ENCODE measurements at regions not wholly inside any gene's neighbourhood (a gene's known extent, or its start where the extent isn't known, plus 50 kb on each side); places are given as distances from the start of the nearest gene placed in this dataset.
"Not testable (repeated sequence)": the region's sequence is repeated elsewhere in the genome, so short reads cannot be mapped to it uniquely, and the experiment has no call there.

DNA sequence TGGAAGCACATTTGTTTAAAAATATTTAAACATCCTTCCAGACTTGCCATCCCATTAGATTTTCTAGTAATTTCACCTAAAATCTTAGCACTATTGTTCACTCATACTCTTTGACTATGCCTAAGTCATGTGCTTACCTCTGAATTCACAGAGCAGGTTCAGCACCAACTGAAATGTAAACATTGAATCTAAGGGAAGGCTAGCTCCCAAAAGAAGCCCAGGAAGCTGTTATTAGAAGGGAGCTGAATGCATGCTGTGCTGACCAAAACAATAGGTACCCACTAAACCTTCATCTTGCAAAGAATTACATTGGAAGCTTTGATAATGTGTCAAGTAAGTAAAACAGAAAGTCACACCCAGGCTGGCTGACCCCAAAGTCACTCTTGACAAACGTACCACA lies 571.3 kb downstream of the GABRG2 start:
- DNase-seq = no peak

- DNase-seq = no peak
Observed at GRCh38 chr5:162641142-162641813, 573.7 kb downstream of the GABRG2 start.

GRCh38 chr5:162654661-162655405 lies 587.3 kb downstream of the GABRG2 start:
- no peak for DNase-seq

GRCh38 chr5:162657076-162657475 lies 589.5 kb downstream of the GABRG2 start:
- no peak for DNase-seq

- no peak for DNase-seq
Observed at GRCh38 chr5:162664846-162665245, 597.3 kb downstream of the GABRG2 start.

GRCh38 chr5:162668926-162669325 lies 601.4 kb downstream of the GABRG2 start:
- no peak for DNase-seq

DNA sequence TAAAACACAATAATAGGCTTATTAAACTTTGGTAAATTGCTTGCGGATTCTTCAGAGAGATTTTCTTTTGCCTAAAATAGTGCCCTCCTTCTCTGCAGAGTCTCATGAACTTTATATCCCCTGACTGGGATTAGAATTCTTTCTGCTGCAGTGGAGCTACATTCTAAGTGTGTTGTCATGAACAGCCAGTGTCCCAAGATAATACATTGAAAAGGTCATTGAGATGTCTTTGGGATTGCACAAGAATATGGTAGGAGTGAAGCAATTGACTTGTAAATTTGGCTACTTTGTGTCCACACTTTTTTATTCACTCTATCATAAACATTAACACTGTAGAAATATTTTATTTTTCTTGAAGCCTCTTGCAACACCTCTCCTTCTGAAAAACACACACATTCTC lies 604.5 kb downstream of the GABRG2 start:
- no peak for DNase-seq

- no peak for DNase-seq
Observed at GRCh38 chr5:162683284-162683683, 615.7 kb downstream of the GABRG2 start.

GRCh38 chr5:162684145-162684544 lies 616.6 kb downstream of the GABRG2 start:
- DNase-seq = no peak

- DNase-seq = no peak
Observed at GRCh38 chr5:162685302-162685701, 617.7 kb downstream of the GABRG2 start.

DNA sequence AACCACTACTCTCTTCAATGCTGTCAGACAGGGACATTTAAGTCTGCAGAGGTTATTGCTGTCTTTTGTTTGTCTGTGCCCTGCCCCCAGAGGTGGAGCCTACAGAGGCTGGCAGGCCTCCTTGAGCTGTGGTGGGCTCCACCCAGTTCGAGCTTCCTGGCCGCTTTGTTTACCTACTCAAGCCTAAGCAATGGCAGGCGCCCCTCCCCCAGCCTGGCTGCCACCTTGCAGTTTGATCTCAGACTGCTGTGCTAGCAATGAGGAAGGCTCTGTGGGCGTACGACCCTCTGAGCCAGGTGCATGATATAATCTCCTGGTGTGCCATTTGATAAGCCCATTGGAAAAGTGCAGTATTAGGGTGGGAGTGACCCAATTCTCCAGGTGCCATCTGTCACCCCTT lies 628.7 kb downstream of the GABRG2 start:
- DNase-seq = not testable (repeated sequence)

DNA sequence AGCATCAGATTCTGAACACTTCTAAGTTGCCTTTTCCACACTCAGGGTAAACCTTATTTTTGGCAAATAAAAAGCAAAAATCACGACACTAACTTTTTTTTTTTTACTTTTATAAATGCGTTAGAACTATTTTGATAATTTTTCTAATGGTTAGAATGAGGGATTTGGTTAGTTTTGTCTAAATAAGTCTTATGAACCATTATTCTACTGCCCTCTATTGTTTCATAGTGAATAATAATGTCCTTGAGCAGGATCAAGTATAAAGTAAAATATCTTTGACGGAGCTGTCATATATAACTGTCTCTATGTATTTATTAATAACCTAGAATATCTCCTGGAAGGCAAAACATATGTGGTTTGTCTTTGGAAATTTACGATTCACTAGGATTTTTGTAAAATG lies 631.8 kb downstream of the GABRG2 start:
- no peak for DNase-seq

- no peak for DNase-seq
Observed at GRCh38 chr5:162703914-162704313, 636.3 kb downstream of the GABRG2 start.

DNA sequence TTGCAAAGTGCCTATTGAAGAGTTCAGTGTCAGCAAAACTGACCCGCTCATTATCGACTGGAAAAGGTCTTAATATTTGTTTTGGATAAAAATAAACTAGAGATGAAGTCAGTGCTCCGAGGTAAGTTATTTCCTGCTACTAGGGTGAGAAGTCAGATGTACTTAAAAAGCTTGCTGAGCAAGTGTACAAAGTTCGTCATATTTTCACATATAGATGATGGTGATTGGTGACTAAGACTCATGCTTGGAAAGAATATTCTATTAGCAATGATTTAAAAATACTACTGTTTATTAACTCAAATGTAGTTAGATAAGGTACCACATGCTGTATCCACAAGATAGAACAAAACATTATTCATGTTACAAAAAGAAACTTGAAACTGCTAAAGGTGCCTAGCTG lies 643.7 kb downstream of the GABRG2 start:
- no peak for DNase-seq

DNA sequence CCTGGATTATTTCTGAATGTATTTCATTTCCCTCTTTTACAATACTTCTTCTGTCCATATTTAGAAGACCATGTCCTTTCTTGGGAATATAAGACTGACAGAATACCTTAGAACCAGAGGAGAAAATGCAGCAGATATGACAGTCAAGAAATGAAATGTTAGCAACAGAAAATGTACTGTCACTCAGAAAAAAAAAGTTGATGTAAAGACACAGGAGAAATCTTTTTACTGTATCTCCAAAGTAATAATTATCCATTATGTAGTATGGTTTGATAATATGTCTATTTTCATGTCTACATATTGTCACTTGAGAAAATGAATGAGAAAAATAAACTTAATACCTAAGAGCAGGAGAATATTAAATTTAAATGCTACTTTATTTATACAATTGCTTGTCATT lies 652.1 kb downstream of the GABRG2 start:
- no peak for DNase-seq

GRCh38 chr5:162721125-162721524 lies 653.6 kb downstream of the GABRG2 start:
- no peak for DNase-seq

DNA sequence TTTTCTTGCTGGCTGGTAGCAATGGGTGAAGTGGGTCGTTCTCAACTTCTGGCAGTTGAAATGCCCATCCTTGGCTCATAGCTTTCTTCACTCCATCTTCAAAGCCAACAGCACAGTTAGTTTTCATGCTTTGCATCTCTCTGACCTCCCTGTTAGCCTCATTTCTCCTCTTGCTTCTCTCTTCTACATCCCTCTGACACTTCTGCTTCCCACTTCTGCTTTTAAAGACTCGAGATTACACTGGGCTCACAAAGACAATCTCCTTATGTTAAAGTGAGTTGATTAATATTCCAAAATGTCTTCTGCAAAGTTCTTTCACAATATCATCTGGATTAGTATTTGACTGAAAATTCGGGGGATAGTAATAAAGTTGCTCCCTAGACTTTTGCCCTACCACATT lies 684.8 kb upstream of the CCNG1 start:
- no peak for DNase-seq

GRCh38 chr5:162762119-162762518 lies 675.3 kb upstream of the CCNG1 start:
- no peak for DNase-seq

DNA sequence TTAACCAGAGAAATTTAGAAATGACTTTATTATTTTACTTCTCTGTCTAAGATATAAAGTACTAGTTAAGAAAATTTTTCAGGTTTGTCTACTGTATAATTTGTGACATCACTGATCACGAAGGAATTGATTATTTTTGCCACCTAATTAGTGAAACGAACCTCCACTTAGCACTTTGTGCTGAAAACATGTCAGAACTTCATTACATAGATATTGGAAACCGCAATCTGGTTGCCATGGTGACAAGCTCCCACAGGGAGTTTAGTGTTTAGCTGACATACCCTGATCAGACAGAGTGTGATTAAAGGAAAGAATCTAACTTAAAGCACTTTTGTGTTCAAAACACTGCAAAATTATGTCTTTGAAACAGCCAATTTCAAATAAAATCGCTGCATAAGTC lies 668.4 kb upstream of the CCNG1 start:
- no peak for DNase-seq

DNA sequence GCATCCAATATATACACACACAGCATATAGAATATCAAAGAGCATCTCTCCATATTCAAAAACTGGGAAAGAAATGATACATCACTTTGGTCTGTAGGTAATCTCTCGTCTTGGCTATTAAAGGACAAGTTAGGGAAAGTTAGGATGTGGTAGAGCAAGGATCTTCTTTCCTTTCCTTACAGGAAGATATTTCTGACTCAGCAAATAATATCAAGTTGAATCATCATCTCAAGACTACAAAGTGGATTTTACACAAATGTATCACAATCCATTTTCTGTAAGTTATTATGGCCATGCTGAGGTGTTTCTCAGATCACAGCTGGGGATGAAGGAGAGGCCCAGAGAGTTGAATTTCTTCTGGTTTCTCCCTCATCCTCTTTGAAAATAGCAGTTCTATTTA lies 651.7 kb upstream of the CCNG1 start:
- DNase-seq = no peak

DNA sequence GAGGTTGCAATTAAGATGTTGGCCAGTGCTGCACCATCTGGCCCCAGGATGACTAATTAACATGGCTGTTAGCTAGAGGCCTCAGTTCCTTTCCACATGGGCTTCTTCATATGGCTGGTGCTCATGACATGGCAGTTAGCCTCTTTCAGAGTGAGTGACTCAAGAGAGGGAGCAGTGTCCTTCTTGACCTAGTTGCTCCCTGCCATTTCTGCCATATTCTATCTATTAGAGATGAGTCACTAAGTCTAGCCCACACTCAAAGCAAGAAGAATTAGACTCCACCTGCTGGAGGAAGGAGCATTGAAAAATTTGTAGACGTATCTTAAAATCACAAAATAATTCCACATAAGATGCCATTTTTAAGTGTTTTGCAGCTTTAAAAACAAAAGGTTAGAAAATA lies 651.2 kb upstream of the CCNG1 start:
- no peak for DNase-seq

DNA sequence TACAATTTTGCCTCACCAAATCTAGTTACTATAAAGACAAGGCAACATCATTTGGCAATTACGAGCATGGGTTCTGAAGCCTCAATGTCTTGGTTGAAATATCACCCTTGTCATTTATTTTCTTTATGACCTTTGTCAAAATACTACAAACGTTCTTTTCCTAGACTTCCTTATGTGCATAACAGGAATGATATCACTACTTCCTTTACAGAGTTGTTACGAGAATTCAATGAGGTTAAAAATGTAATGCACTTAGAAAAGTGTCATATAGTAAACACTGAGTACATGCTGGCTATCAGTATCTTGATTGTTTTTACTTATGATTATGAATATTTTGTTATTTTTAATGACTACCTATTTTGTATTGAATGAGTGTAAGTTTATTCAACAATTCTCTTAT lies 640.9 kb upstream of the CCNG1 start:
- no peak for DNase-seq

DNA sequence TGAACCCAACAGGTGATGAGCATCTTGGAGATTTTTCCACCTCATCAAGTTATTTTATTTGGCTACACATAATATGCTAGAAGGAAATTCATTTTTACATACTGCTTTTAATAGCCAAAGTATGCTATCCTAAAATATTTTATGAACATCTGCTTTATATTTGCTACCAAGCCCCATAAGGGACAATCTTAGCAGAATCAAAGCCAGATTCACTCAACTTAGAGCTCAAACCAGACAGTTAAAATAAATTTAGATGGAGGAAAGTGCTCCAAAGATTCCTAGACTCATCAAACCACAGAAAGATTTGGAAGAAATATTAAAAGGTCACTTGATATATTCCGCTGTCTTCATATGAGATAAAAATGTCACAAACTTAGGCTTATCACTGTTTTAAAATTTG lies 637.1 kb upstream of the CCNG1 start:
- no peak for DNase-seq

DNA sequence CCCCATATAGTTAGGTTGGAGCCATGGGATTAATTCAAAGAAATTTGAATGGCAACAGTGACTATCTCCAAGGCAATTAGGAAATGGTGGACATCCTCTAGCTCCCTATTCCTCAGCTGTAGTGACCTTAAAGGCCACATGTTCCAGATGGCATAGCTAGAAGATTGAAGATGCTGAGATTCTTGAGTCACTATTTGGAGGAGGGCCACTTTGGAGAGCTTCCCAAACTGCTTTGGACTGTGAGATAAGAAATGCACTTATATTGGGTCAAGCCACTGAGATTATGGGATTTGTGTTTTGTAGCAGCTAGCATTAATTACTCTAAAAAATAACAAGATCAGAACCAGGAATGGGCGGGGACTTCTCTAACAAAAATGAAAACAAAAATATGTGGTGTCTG lies 636.2 kb upstream of the CCNG1 start:
- no peak for DNase-seq

DNA sequence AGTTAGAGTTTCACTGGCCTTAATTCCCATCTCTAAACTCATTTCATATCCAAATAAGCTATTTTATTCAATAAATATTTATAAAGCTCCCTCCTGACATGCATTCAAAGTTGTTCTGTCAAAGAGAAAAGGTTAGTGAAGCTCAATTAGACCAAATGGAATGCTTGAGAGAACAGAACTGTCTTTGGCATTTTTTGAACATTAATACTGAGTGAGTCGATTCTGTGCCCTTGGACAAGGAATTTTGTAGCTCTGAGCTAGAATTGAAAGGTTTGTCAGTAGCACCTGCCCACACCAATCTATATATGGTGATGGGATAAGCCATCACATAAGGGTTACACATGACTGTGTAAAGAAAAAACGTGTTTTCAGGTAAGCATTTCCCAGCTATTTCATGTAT lies 631.2 kb upstream of the CCNG1 start:
- DNase-seq = no peak
